Gastrocnemius medialis (tissue), 4 donors: ENCODE measurements at regions not wholly inside any gene's neighbourhood (a gene's known extent, or its start where the extent isn't known, plus 50 kb on each side); places are given as distances from the start of the nearest gene placed in this dataset.

ENCODE experiments used
- ATAC-seq, 2 donors: fragments of 150-250 bp; one replicate each; pipeline ENCODE4 v1.9.1; 2016
- DNase-seq, 2 donors: peaks; one replicate each; pipeline ENCODE4 v3.0.0-alpha.2; 2019
- H3K27ac ChIP-seq, 4 donors: fragments of 200-600 bp; sonication (generic); 1 replicate in 1 of 4; 2 replicates in 3 of 4; pipeline ENCODE4 v1.5.1; 2016 to 2018; ENCODE audit warnings: mild to moderate bottlenecking in 2 of 4, moderate library complexity in 1 of 4
- H3K27me3 ChIP-seq, 3 donors: fragments of 200-600 bp; sonication (generic) in 2 of 3; 1 replicate in 1 of 3; 2 replicates in 2 of 3; pipeline versions ENCODE4 v1.5.1 to v1.6.0; 2016 to 2019; ENCODE audit warnings: mild to moderate bottlenecking in 1 of 3, moderate library complexity in 1 of 3
- H3K36me3 ChIP-seq, 2 donors: fragments of 200-600 bp; sonication (generic) in 1 of 2; one replicate each; pipeline ENCODE4 v1.5.1; 2017 to 2018
- H3K4me1 ChIP-seq, 2 donors: fragments of 200-600 bp; sonication (generic) in 1 of 2; one replicate each; pipeline ENCODE4 v1.5.1; 2016 to 2017; ENCODE audit warnings: mild to moderate bottlenecking in 2 of 2
- H3K4me3 ChIP-seq, 4 donors: fragments of 200-600 bp; sonication (generic) in 3 of 4; 1 replicate in 1 of 4; 2 replicates in 3 of 4; pipeline ENCODE4 v1.5.1; 2016 to 2019; ENCODE audit warnings: mild to moderate bottlenecking in 2 of 4
- H3K9me3 ChIP-seq, 3 donors: fragments of 200-600 bp; sonication (generic) in 2 of 3; 1 replicate in 1 of 3; 2 replicates in 2 of 3; pipeline ENCODE4 v1.5.1; 2016 to 2019
- POLR2A ChIP-seq, 2 donors: fragments of 450-650 bp; IDR thresholded peaks; one replicate each; pipeline ENCODE4 v1.6.1; 2017; ENCODE audit warnings: antibody characterized with exemption in 2 of 2, mild to moderate bottlenecking in 2 of 2, moderate library complexity in 2 of 2
- in situ Hi-C, 4 donors: fragments of 200-750 bp; cut with MboI; loops; one replicate each; pipeline versions ENCODE4 v1.15.0 to v1.8.0; 2017; ENCODE audit warnings: low sequenced_read_pairs in 4 of 4
- intact Hi-C: fragments of 100-400 bp; cut with DNase I; formaldehyde crosslinking; loops from one replicate; pipeline ENCODE4 v1.15.1; 2023; ENCODE audit warnings: low total_unique reads
- TF ChIP-seq, protein P1 (sequence below), 5 experiments: fragments of 450-650 bp in 3 of 5; fragments of 200-600 bp in 2 of 5; sonication (generic) in 2 of 5; IDR thresholded peaks in 4 of 5; conservative IDR thresholded peaks in 1 of 5; 1 replicate in 4 of 5; 2 replicates in 1 of 5; pipeline ENCODE4 v1.5.1; 2016 to 2019; ENCODE audit warnings: antibody characterized with exemption in 5 of 5, mild to moderate bottlenecking in 3 of 5, moderate library complexity in 3 of 5

DNA sequence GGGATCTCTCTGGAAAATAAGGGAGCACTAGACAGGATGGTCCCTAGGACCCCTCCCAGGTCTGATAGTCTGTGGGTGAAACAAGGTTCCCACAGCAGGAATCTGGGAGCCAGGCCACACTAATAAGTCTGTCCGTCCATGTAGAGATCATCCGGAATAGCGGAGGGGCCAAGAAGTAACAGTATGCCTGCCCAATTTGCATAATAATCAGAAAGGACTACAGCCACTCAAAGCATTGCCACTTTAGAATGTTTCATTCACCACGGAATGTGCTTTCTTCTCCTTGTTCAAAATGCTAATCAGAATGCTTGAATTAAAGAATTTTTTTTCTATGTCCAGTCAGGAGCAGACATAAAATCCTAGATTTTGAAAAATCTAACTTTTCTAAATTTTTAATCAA lies 254.9 kb downstream of the ACTL7B start:
- in situ Hi-C loops (no loop called here), intact Hi-C loops (no loop called here)
- no peaks in the 10 kb centered on the region for H3K36me3 ChIP-seq
- H3K4me1 ChIP-seq, result no peaks in the 10 kb centered on the region
- TF ChIP-seq, protein P1, sequence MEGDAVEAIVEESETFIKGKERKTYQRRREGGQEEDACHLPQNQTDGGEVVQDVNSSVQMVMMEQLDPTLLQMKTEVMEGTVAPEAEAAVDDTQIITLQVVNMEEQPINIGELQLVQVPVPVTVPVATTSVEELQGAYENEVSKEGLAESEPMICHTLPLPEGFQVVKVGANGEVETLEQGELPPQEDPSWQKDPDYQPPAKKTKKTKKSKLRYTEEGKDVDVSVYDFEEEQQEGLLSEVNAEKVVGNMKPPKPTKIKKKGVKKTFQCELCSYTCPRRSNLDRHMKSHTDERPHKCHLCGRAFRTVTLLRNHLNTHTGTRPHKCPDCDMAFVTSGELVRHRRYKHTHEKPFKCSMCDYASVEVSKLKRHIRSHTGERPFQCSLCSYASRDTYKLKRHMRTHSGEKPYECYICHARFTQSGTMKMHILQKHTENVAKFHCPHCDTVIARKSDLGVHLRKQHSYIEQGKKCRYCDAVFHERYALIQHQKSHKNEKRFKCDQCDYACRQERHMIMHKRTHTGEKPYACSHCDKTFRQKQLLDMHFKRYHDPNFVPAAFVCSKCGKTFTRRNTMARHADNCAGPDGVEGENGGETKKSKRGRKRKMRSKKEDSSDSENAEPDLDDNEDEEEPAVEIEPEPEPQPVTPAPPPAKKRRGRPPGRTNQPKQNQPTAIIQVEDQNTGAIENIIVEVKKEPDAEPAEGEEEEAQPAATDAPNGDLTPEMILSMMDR (IDR thresholded peaks at IDR 0.05 in 4 of 5, conservative IDR thresholded peaks at IDR 0.05 in 1 of 5), result no peak
- no peak for TF ChIP-seq POLR2A (IDR thresholded peaks at IDR 0.05)
- no peak overlapping the region for H3K4me3 ChIP-seq
- DNase-seq (no peak), ATAC-seq (no peak)
- H3K27me3 ChIP-seq, result no peaks in the 10 kb centered on the region
- H3K9me3 ChIP-seq, result no peaks in the 10 kb centered on the region
- H3K27ac ChIP-seq, result no peak overlapping the region

DNA sequence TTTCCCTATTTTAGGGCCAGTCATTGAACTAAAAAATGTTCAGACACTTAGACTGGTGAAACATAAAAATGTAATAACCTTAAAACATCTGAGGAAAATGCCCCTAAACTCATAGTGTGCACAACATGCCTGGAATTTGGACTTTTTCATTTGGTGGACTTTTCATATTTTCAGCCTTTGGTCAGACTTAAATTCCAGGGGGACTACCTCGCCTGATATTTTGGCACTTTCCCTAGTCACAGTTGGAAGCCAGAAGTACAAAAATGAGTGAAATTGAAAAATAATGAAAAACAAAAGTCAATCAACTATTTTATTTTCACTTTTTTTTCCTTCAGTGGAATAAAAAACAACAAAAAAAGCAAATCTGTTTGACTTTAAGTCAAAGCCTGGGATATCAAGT lies 256.2 kb downstream of the ACTL7B start:
- no peaks in the 10 kb centered on the region for H3K36me3 ChIP-seq
- H3K27me3 ChIP-seq, result no peaks in the 10 kb centered on the region
- H3K4me1 ChIP-seq, result no peaks in the 10 kb centered on the region
- TF ChIP-seq POLR2A (IDR thresholded peaks at IDR 0.05), result no peak
- TF ChIP-seq, protein P1 (IDR thresholded peaks at IDR 0.05 in 4 of 5, conservative IDR thresholded peaks at IDR 0.05 in 1 of 5), result no peak
- DNase-seq, result no peak
- no peak overlapping the region for H3K4me3 ChIP-seq
- in situ Hi-C loops (no loop called here), intact Hi-C loops (no loop called here)
- H3K27ac ChIP-seq, result no peak overlapping the region
- H3K9me3 ChIP-seq, result no peaks in the 10 kb centered on the region
- ATAC-seq, result no peak

DNA sequence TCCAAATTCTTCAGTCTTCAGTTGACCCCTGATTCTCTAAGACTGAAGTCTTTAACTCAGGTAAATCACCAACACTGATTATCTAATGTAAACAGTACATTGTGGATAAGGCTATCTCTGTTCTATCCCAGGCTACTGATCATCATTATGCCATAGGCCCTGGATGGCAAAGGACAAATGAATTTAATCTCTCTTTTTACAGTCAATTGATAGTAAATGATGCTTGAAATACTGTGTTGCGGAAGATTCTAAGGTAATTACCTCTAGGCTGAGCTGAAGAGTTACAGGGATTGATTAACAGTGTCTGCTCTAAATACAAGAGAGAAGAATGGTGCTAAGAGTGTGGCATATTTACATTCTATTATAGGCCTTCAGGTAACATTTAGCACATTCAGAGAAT lies 264.7 kb downstream of the ACTL7B start:
- ATAC-seq, result no peak
- no peaks in the 10 kb centered on the region for H3K9me3 ChIP-seq
- H3K4me3 ChIP-seq, result no peak overlapping the region
- TF ChIP-seq, protein P1 (IDR thresholded peaks at IDR 0.05 in 4 of 5, conservative IDR thresholded peaks at IDR 0.05 in 1 of 5), result no peak
- no peak for TF ChIP-seq POLR2A (IDR thresholded peaks at IDR 0.05)
- H3K27me3 ChIP-seq, result no peaks in the 10 kb centered on the region
- no peak overlapping the region for H3K27ac ChIP-seq
- in situ Hi-C loops (no loop called here), intact Hi-C loops (no loop called here)
- no peaks in the 10 kb centered on the region for H3K36me3 ChIP-seq
- H3K4me1 ChIP-seq, result no peaks in the 10 kb centered on the region
- no peak for DNase-seq

DNA sequence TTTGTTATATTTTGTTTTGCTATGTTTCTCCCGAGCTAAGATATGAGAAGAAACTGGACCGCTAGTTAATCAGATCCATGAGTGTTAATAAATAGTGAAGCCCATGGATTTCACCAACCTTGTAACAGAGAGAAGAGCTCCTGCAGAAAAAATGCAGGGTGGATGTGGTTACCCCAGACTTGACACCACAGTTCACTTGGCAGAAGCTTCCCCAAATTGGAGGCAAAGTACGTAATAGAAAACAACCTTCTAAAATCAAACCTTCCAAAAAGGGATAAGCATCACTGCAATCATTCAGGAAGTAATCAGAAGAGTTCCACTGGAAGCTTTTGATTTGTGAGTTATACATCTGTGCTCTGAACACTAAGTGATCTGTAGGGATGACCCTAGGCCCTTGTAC lies 267.5 kb downstream of the ACTL7B start:
- Histone ChIP-seq H3K4me1 (no peaks in the 10 kb centered on the region), H3K4me3 (no peak overlapping the region), H3K36me3 (no peaks in the 10 kb centered on the region), H3K27ac (no peak overlapping the region), H3K27me3 (no peaks in the 10 kb centered on the region), H3K9me3 (no peaks in the 10 kb centered on the region)
- DNase-seq (no peak), ATAC-seq (no peak)
- intact Hi-C loops, result no loop called here
- in situ Hi-C loops, result no loop called here
- TF ChIP-seq, protein P1 (IDR thresholded peaks at IDR 0.05 in 4 of 5, conservative IDR thresholded peaks at IDR 0.05 in 1 of 5), result no peak
- no peak for TF ChIP-seq POLR2A (IDR thresholded peaks at IDR 0.05)

DNA sequence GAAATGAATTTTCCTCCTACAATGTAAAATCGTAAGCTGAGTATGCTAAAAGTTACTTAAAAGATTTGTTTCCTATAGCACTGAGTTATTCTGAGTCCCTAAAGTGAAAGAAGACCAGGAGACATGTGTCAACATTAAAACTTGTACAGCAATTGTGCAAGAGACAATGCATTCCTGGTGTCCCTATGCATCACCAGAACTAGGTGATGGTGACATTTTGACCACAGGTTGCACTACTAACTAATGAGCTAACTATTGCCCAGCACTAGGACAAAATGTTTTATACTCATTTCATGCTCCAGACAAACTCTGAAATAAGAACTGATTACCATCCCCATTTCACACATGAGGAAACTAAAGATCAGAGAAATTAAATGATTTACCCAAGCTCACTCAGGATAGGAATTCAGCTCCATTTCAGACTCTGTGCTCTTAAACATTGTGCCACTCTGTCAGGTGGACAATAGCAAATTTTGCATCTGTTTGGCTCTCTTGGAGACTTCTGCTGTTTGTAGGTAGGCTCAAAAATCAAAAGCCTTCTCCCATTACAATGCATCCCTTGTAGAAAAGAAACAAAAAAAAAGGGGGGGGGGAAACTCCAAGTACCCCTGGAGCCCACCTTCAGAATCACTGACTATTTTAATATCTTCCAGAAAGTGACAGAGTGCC lies 269.2 kb downstream of the ACTL7B start:
- ATAC-seq (no peak), DNase-seq (no peak)
- no peak for TF ChIP-seq POLR2A (IDR thresholded peaks at IDR 0.05)
- TF ChIP-seq, protein P1 (IDR thresholded peaks at IDR 0.05 in 4 of 5, conservative IDR thresholded peaks at IDR 0.05 in 1 of 5), result no peak
- H3K27me3 ChIP-seq, result no peaks in the 10 kb centered on the region
- intact Hi-C loops (no loop called here), in situ Hi-C loops (no loop called here)
- no peaks in the 10 kb centered on the region for H3K4me1 ChIP-seq
- no peak overlapping the region for H3K27ac ChIP-seq
- H3K9me3 ChIP-seq, result no peaks in the 10 kb centered on the region
- H3K36me3 ChIP-seq, result no peaks in the 10 kb centered on the region
- H3K4me3 ChIP-seq, result no peak overlapping the region
